ENCODE measurements at regions not wholly inside any gene's neighbourhood (a gene's known extent, or its start where the extent isn't known, plus 50 kb on each side); places are given as distances from the start of the nearest gene placed in this dataset.

DNA sequence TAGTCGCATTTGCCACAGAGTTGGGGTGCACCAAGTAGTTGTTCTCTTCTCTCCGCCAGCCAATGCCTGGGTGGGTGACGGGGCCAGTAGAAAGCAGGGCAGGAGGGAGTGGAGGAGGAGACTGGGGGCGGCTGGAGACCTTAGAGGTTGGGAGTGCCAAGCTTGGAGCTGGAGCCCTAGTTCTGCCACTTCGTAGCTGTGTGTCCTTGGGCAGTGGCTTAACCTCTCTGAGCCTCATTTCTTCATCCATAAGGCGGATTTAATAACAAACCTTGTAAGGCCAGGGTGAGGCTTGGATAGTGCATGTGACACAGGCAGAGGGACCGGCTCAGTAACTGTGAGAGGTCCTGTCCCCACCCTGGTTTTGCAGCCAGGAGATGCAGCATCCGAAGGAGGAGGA lies 81.1 kb upstream of the LHX5 start:
- TF ChIP-seq, protein P1, sequence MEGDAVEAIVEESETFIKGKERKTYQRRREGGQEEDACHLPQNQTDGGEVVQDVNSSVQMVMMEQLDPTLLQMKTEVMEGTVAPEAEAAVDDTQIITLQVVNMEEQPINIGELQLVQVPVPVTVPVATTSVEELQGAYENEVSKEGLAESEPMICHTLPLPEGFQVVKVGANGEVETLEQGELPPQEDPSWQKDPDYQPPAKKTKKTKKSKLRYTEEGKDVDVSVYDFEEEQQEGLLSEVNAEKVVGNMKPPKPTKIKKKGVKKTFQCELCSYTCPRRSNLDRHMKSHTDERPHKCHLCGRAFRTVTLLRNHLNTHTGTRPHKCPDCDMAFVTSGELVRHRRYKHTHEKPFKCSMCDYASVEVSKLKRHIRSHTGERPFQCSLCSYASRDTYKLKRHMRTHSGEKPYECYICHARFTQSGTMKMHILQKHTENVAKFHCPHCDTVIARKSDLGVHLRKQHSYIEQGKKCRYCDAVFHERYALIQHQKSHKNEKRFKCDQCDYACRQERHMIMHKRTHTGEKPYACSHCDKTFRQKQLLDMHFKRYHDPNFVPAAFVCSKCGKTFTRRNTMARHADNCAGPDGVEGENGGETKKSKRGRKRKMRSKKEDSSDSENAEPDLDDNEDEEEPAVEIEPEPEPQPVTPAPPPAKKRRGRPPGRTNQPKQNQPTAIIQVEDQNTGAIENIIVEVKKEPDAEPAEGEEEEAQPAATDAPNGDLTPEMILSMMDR (IDR thresholded peaks at IDR 0.05), result no peak
- TF ChIP-seq POLR2A (IDR thresholded peaks at IDR 0.05), result no peak
